ENCODE measurements at regions not wholly inside any gene's neighbourhood (a gene's known extent, or its start where the extent isn't known, plus 50 kb on each side); places are given as distances from the start of the nearest gene placed in this dataset.

DNA sequence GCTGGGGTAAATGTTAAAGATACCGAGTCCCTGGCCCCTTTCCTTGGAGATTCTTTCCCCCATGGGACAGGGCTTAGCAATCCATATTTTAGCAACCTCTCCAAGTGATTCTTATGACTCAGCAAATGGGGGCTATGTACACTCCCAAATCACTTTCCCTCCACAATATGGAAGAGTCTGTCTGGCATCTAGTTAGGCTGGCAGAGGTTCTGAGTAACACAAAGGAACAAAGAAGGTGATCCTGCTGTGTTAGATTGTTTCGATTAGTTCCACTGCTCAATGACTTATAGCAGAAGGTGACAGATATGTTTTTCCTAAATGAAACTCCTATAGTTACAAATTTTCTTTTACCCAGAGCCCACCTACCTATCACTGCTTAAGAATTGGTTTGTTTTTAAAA lies 154.0 kb upstream of the SYT13 start:
- no peak for DNase-seq (ENCODE audit: low read depth in 2 of 2)

DNA sequence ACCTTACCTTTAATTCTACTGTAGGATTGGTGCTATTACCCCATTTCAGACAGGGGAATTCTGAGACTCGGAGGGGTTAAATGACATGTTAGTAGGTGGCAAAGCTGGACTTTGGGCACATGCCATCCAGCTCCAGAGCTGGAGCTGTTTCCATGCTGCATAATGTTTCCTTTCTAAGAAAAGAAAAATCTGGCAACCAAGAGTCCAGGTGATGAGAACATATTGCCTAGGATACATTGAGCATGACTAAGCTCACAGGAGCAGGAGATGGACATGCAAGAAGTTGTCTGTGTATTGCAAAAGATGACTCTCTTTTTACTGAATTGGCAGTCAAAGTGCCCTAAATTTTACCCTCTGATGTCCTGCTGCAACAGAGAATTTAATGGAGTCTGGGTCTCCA lies 150.8 kb upstream of the SYT13 start:
- DNase-seq (ENCODE audit: low read depth in 2 of 2) = no peak

DNA sequence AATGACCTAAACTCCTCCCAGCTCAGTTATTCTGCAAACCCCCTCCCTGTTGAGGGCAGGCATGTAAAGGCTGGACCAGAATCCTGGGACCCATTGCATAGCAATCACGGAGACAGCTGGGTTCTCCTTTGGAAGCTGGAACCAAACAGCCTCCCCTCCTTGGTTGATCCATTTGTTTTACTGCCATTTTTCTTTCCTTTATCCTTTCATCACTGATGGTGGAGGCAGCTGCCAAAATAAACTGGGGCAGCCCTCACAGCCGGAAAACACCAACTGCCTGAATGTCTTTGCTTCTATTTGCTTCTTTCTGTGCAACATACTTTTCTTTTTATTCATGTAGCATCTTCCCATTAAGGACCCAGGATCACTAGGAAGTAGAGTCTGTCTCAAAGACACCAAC lies 150.0 kb upstream of the SYT13 start:
- DNase-seq (ENCODE audit: low read depth in 2 of 2) = no peak

DNA sequence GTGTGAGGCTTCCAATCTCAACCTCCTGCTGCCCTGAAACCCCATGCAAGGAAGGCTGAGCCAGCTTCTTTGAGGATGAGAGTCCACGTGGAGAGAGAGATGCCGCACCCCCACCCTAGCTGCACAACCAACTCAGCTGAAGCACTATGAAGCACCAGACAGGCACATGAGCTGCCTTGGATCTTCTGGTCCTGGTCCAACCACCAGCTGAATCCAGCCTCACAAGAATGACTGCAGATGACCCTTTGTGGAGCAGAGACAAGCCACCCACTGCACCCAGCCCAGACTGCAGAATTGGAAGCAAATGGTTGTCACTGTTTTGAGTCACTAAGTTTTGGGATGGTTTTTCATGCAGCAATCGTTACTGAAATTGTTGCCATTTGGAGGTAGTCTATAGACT lies 149.6 kb upstream of the SYT13 start:
- DNase-seq (ENCODE audit: low read depth in 2 of 2) = no peak

DNA sequence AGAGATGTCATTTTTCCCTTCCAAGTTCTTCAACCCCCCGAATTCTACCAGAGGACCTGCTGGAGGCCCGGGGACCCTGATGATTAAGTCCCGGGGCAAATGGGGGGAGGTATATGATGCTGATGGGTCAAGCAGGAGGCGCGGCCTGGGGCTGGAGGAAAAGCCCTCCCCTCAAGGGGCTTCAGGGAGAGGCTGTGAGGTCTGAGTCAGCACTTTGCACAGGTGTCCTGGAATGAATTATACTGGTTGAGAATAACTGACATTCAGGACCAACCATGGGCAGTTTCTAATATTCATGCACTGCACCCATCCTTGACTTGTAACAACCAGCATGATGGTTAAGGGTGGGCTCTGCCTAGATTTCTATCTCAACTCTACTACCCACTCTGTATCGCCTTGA lies 146.8 kb upstream of the SYT13 start:
- no peak for DNase-seq (ENCODE audit: low read depth in 2 of 2)

DNA sequence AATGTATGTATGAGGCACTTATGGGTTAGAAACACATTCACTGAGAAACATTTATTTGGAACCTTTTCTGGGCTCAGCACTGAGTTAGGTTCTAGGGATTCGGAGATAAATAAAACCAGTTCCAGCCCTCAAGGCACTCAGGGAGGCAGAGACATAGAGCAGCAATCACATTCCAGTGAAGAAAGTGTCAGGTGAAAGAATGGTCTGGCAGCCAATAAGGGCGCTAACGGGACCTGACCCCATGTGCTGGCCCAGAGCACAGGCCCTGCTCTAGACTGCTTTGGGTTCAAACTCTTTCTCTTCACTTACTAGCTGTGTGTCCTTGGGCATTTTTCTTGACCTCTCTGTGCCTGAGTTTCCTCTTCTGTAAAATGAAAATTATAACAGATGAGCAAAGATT lies 146.0 kb upstream of the SYT13 start:
- no peak for DNase-seq (ENCODE audit: low read depth in 2 of 2)

DNA sequence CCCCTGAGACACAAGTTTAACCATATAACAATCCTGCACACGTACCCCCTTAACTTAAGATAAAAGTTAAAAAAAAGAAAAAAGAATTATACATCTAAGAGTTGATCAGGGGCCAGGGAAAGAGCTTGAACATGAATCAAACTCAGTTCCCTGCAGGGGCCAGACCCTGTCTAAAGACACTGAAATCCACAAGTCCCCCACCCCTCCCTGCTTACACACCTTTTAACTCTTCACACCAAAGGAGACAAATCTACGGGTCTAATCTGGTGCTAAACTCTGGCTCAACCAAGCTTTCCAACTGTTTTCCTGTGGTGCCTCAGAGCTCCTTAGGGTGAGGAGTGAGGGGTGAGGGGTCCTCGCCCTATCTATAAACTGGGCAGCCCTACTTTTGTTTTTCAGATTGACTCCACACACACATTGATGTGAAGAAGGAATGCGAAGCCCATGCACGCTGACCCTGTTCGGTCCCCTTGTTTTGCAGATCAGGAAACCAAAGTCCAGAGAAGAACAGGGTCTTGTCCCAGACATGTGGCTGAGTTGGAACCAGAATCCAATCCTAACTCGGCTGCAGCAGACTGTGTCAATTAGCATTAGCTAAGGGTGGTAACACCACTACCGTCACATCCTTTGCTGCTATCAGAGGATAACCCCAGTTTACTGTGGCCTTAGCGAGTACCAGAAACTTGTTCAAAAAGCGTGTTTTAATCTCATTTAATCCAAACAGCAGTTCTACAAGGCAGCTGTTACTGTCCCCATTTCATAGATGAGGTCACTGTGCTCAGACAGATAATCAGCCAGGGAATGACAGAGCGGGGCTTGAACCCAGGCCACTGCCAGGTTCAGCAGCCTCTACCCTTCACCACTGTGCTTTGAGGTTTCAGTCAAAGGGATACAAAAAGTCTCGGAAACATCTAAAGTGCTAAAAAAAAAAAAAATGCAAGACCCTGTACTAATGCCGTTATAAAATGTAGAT lies 145.2 kb upstream of the SYT13 start:
- no peak for DNase-seq (ENCODE audit: low read depth in 2 of 2)

DNA sequence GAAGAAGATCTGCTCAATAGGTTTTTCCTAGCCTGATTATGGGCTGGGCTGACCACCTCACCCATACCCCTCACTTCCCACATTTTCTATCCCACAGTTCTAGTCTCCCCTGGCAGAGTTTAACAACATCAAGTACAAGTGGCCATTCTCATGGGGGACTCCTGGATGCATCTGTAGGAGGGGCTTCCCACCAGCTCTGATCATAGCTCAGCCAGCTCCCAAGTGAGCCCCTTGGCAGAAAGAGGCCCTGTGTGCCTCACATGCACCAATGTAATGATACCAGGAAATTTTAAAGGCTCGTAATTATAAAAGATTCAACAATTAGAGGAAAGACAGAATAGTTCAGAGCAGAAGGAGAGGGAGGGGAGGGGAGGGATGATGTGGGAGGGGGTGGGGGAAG lies 144.2 kb upstream of the SYT13 start:
- no peak for DNase-seq (ENCODE audit: low read depth in 2 of 2)

DNA sequence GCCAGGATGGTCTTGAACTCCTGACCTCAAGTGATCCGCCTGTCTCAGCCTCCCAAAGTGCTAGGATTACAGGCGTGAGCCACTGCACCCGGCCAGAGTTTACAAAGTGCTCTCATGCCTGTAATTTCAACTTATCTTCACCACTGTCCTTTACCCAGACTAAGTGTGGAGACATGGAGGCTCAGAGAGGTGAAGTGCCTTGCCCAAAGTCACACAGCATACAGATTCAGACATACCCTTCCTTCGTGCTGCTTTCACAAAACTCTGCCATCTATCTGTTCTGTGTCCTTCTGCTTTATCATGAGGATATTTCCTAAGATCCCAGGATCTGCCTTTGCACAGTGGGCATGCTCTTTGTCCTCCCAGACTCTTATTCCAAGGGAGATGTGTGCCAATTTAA lies 143.6 kb upstream of the SYT13 start:
- DNase-seq (ENCODE audit: low read depth in 2 of 2) = no peak

DNA sequence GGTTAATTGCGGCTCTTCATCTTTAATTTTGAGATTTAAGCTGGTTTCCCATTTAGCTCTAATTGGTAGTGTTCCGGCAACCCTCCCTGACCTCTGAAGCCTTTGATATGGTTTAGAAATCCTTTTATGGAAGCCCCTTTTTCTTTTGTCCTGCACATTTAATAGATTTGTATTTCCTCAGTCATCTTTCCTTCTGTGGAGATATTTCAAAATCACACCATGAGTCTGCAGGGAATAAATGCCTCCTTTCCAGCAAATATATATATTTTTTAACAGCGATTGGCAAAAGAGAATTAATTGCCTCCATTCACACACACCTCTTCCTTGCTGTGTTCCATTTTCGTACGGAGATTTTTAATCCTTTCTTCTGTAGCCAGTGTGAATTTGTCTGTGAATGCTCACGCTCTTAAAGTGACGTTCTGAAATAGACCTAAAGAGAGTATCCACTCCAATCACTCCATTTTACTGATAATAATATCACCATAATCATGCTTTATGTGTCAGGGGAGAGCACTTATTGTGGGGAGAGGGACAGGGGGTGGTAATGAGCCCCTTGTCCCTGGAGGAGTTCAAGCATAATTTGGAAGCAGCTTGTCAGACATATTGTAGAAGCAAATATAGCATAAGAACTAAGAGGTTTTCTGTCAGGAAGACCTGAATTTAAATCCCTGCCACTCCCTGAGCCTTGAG lies 142.5 kb upstream of the SYT13 start:
- DNase-seq (ENCODE audit: low read depth in 2 of 2) = no peak

DNA sequence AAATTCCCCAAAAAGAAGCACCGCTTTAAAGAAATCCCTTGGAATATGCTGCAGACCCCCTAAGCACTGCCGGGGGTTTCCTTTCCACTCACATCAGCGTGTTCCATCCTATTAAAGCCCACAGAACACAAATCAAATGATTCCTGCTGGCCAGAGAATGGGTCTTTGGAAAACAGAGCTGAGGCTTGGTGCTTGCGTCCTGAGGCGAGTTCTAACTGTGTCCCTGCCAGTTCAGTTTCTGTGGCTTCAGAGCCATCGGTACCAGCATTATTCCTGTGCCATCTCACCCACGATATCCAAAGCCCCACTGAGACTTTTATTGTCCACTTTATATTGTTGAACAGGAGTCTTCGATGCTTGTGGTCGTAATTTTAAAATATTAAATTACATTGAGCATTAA lies 142.0 kb upstream of the SYT13 start:
- no peak for DNase-seq (ENCODE audit: low read depth in 2 of 2)

DNA sequence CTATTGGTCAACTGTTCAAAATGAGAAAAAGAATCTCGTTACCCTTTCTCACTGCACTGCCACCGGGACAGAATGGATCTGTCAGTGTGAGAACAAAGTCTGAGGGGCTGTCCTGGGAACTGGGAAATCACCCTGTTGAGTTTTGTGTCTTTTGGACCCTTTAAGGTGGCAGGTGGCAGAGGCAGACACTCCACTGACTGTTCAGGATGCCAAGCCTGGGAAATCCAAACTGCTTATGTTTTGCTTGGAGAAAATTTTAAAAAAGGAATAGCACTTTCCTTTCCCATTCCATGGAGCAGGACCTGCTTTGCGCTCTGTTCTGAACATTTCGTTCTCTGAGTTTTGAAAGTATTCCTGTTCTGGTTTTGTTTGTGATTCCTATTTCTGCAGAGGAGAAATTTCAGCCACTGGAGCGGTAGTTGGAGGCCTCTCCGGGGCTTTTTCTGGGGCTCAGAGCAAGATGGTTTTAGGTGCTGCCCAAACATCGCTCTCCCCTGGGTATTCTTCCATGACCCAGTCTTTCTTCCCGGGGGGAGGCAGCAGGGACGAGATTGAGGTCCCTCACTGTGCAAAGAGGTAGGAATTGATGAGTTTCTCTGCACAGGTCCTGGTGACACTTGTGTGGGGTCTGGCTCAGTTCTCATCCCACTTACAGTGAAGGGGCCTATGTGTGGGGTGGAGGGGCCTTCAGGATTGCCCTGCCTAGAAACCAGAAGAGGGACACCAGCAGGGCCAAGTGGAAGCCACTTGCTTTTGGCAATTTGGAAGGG lies 138.5 kb upstream of the SYT13 start:
- DNase-seq (ENCODE audit: low read depth in 2 of 2) = no peak

DNA sequence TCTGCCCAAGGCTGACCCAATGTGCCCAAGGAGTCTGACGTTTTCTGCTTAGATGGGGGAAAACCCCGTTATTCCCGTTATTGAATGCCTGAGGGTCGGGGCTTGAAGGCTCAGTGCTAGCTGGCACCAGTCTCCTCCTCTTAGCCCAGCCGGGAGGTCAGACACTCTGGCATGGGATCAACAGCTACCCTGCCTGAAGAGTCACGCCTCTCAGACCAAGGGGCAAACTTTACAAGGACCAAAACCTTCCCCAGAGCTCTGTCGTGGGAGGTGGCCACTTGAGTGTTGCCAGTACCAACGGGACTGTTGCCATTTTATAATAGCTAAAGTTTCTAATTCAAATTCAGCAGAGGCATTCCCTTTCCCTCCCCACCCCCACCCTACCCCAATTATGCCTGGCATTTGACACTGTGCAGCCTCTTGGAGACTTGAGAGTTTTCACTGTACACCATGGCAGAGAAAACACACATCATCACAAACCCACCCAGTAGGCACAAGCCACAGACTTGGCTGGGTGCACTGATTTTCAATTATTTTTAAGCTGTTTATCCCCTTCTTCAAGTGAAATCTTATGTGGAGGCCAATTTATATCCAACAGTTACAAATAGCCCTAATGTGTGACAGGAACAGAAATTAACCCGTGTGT lies 137.5 kb upstream of the SYT13 start:
- no peak for DNase-seq (ENCODE audit: low read depth in 2 of 2)

DNA sequence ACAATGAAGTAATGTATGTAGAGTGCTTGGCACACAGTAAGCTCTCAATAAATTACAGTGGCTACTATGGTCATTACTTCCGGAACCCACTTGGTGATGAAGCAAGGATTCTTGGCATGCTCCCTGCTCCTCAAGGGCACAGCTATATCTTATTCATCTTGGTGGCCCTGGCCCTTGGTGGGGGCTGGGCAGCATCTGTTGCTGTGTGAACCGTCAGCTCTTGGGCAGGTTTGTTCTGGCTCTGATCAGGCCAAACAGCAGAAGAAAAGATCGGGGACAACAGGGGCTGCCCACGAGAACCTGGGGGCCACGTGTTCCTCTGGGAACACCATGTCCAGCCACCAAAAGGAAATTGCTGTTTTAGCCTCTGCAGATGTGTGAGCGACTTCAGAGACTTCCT lies 136.9 kb upstream of the SYT13 start:
- no peak for DNase-seq (ENCODE audit: low read depth in 2 of 2)

DNA sequence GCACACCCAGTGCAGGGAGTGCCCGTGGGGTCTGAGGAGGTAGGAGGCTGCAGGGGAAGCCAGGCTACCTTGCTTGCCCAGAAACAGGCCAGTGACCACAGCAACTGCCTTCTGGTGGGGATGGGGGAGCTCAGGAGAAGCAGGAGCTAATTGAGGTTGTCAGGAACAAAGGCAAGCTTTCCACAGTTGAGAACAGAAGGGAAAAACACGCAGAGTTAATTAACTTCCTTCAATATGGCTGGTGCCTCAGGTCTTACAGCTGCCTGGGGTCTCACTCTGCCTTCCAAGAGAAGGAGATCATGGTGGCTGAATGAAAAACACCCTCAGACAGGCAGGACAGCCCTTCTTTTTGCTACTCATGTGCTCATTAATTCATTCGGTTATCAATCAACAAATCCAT lies 127.9 kb upstream of the SYT13 start:
- DNase-seq (ENCODE audit: low read depth in 2 of 2) = no peak

DNA sequence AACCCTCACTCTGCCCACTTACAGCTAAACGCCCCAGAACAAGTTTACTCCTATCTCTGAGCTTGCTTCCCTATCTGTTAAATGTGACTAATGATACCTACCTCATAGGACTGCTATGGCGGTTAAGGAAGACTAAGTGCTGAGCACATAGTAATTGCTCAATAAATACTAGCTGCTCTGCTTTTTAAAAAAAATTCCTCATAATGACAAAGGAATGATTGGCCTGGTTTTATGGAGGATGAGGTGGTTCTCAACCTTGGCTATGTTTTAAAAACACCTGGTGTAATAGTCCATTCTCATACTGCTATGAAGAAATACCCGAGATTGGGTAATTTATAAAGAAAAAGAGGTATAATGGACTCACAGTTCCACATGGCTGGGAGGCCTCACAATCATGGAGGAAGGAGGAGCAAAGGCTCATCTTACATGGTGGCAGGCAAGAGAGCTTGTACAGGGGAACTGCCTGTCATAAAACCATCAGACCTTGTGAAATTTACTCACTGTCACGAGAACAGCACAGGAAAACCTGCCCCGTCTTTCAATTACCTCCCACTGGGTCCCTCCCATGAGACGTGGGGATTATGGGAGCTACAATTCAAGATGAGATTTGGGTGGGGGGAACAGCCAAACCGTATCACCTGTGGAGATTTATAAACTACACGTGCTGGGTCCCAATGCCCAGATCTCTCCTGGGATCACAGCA lies 127.2 kb upstream of the SYT13 start:
- no peak for DNase-seq (ENCODE audit: low read depth in 2 of 2)

DNA sequence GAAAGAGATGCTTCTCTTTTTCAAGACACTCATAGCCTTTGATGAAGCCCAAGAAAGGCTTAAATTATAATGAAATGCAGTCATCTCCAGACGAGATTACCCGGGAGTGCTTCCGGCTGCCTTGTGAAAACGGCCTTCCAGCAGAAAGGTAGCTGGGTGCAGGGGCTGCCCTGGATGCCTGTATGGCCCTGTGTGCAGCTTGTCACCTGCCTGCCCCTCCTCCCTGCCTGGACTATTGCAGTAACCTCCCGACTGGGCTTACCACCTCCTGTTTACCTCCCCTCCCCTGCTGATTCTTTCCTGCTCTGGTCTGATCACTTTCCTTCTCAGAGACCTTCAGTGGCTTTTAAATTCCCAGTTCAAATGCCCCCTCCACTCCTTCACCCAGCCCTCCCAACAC lies 126.4 kb upstream of the SYT13 start:
- no peak for DNase-seq (ENCODE audit: low read depth in 2 of 2)

DNA sequence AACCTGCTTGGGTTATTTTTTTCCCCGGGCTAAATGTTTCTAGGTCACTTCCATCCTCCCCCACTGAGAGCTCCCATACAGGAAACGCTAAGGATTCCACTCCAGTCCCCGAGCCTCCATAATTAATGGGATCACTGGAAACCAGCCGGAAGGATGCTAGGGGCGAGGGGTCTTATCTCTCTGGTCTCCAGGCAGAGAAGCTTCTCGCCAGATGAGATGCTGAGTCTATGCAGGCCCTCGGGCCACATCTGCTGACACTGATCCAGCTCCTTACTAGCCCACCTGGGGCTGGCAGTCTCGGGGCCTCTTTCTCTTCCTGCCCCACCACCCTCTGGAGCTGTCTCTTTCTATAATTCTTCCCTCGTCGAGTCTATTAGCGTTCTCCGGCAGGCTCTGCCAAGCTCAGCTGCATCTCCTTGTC lies 125.9 kb upstream of the SYT13 start:
- DNase-seq (ENCODE audit: low read depth in 2 of 2) = no peak

DNA sequence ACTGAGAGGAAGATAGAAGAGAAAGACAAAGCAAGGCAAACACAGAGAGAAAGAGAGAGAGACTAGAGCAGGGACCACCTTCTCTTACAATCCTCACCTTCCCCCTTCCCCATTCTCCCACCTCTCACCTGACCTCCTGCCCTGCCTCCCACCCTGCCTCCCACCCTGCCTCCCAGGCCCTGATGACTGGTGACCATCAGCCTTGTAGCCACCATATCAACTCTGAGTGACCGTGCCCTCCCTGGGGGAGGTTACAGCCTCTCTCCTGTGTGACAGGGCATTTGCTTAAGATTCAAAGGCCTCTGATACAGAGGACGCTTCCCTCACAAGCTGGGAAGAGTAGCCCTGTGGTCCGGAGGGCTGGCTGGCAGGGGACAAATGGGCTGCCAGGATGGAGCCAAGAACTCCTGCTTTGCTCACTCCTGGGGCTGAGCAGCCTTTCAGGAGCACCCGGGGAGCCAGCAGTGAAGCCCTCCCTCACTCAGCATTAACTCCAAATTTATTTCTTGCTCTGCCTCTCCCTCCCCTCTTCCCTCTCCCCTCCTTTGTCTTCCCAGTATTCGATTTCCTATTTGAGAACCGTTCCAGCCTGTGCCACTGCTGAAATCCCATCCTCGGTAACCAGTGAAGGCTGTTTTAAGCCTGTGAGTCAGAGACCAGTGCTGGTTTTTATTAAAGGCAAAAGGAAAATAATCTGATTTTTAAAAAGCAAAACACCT lies 125.2 kb upstream of the SYT13 start:
- no peak for DNase-seq (ENCODE audit: low read depth in 2 of 2)

DNA sequence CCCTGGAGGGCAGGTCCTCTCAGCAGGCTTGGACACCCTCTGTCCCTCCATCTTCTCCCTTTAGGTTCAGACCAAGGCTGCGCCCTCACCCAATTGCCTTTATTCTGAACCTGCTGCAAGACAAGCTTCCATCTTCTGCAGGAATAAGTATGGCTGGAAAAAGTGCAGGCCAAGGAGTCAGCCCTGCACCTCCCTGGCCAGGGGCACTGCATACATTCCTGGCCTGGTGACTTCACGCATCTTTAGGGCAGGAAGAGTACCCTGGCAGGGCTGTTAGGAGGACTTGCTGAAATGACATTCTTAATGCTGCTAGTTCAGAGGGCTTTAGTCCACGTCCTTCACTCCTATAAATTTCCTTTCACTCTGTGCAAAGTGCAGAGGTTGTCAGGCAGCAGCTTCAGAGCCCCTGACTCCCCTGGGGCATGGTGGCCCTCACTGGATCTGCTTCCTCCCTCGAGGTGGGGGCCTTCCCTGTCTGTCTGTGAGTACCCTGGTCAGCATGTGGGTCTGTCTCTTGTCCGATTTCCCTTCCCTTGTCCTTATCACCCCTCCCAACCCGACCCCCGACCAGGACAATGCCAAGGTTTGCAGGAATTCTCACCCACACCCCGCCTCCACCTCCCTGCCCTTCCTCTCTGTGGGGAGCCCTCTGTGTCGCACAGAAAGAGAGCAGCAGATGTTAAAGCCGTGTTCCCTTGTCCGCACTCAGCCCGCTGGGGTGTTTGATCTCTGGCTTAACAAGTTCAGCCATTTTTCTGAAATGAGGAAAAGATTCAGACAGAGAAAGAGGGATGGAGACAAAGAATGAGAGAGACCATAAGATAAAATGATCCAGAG lies 124.5 kb upstream of the SYT13 start:
- no peak for DNase-seq (ENCODE audit: low read depth in 2 of 2)

Measured in stimulated activated CD4-positive, alpha-beta T cell treated with anti-CD3 and anti-CD28 coated beads, Interleukin-12 subunit alpha, Interleukin-12 subunit beta, amount 100 ng/mL, for 24 hours (primary cell).